Fibroblast of skin of back (primary cell): ENCODE measurements at regions not wholly inside any gene's neighbourhood (a gene's known extent, or its start where the extent isn't known, plus 50 kb on each side); places are given as distances from the start of the nearest gene placed in this dataset.
A peak's percentile ranks its signal among the peaks of the same experiment; 100 is the strongest.

ENCODE experiments used
- DNase-seq: peaks from one replicate; pipeline ENCODE4 v3.0.0-alpha.2; 2013

- DNase-seq: peak; percentile 11
Observed at GRCh38 chr1:38376577-38376976, 330.0 kb upstream of the POU3F1 start.

DNA sequence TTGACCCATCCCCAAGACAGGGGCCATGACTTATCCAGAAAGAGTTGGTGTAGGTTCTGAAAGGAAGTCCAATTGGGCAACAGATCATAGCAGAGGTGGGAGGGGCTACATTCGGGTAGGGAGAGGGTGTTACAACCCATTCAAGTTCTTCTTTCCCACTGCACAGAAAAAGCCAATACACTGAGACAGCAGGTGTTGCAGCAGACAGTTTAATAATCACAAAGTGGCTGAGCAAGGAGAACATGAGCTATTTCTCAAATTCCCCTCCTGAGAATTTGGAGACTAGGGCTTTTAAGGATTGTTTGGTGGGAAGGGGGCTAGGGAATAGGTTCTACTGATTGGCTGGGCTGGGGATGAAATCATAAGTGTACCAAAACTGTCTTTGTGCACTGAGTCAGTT is 328.4 kb upstream of the POU3F1 start:
- no peak for DNase-seq

GRCh38 chr1:38371505-38371844 is 324.9 kb upstream of the POU3F1 start:
- DNase-seq: peak; percentile 9

DNA sequence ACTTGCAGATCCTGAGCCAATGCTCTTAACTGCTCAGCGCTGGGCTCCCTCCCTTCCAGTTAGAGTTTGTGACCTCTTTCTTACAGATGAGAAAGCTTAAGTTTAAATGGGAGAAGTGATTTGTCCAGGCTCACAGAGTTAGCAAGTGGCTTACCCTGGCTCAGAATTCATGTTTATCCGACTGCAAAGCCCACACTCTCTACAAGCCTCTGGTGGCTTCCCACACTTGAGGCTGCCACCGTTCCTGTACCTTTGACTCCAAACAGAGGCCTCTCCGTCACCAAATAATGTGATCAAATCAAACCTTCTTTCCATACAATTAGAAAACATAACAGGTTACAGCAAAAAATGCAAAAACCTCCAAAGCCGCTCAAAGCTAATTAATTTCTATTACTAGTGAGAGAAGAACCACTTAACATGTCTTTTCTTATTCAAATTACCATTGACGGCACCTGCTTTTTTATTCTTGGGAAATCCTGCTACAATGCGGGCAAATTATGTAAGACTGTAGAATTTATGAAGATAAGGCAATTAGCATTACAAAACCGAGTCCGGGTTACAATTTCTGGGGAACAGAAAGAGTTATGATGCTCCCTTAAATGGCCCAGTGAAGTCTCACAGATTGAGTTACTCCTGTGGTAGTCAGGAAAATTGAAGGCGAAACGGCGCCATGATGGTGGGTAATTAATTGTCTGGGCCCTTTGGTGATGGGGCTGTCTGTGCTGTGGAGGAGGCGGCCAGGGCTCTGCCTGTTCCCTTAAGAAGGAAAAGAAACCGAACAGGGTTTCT is 324.3 kb upstream of the POU3F1 start:
- DNase-seq: no peak

- no peak for DNase-seq
Observed at GRCh38 chr1:38365242-38365641, 318.6 kb upstream of the POU3F1 start.

DNA sequence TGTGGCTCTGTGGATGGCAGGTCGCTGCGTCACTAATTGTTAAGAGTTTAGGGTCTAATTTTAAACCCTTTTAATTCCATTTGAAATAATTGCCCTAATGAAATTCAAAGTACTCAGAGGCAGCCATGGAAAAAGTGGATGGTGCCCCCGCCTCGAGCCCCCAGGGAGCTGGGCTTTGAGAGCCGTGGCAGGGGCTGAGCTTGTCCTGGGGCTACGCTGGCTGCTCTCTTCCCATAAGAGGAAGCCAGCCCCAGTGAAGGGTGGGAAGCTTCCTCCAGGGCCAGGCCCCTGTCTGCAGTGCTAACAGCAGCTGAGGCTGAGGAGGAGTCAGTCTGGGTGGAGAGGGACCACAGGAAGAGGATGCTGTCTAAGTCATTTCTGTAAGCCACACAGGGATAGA is 315.0 kb upstream of the POU3F1 start:
- no peak for DNase-seq

DNA sequence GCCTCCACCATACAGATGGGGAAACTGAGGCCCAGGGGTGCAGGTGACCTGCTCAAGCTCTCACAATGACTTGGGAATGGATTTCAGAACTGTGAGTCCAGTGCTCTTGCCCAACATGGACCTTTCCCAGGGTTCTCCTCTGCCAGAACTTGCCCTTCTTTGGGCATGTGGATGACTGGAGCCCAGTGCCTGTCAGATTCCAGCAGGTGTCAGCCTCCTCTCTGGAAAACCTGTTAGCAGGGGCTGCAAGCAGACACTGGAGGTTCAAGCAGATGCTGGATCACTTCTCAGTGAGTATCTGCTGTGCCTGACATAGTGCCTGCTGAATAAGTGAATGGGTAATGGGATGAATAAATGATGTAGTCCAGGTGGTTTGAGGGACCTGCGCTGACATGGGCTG is 314.2 kb upstream of the POU3F1 start:
- DNase-seq: no peak

DNA sequence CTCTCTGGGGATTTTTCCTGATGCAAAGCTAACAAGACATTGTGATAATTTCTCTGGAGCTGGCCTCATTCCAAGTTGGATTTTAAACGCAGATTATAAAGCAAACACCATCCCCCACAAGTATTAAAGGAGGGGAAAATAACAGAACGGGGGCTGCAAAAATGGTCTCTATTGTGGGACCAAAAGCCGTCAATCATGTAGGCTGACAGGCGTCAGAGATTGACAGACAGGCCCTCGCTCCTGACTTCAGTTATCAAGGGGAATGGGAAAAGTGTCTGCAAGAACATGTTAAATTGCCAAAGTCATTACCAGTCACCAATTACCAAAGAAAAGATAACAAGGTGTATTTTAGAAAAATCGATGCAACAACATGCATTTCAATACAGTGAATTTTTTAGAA is 307.4 kb upstream of the POU3F1 start:
- no peak for DNase-seq

GRCh38 chr1:38352869-38353268 is 306.3 kb upstream of the POU3F1 start:
- DNase-seq: no peak

DNA sequence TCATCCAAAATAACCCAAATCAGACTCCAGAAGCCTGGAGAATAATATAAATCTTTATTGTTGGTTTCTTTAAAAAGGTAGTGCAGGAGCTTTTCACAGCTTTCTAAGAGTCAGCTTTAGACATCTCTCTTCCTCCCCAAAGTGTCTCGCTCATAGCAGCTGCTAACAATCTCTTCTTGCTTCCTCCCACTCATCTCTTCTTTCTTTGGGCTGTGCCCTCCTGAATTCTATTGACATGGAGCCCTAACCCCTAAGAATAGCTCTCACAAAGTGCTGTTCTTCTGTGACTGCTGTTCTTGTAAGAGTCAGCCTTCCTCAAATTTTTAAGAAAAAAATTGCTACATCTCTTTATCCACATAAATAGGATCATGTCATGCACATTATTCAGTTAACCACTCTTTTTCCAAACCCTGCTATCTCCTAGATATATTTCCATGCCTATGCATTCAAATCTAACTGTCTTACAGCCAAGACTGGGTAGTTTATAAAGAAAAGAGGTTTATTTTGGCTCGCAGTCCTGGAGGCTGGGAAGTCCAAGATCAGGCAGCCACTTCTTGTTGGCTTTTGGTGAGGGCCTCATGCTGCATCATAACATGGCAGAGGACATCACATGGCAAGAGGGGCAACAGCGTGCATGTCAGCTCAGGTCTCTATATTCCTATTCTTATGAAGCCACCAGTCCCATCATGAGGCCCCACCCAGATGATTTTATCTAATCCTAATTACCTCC is 301.0 kb upstream of the POU3F1 start:
- no peak for DNase-seq

DNA sequence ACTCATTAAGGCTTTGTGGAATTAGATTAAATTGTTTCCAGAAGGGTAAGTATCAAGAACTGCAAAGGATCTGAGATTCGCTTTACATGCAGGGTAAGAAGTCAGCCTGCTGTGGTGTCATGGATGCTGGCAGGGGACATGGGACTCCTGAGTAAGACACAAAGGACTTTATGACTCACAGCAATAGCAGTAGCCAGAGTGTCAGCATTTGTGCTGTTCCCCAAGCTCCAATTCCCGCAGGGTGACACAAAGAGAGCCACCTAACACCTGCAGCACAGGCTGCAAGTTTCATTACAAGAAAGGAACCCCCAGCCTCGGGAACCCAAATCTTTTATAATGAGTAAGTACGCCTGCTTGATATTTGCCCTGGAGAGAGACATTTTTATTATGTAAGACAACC is 298.1 kb upstream of the POU3F1 start:
- peak; percentile 13 for DNase-seq

GRCh38 chr1:38341694-38342093 is 295.1 kb upstream of the POU3F1 start:
- no peak for DNase-seq

- DNase-seq: no peak
Observed at GRCh38 chr1:38340409-38340808, 293.8 kb upstream of the POU3F1 start.

DNA sequence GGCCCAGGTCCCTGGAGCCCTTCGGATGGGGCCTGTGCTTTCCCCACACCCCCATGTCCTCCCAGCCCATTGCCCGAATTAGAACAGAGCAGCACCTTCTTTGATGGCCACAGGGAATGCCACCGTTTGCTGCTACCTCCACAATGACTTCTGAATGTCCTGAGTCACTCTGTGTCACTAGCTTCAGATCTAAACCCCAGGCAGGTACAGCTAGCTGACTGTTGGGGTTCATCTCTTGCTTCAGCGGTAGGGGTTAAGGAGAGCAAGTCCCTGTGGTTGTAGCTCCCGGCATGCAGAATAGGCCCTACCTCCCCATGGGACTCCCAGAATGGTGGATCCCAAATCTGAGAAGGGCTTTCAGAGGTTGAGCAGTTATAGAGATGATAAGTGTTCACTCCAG is 291.1 kb upstream of the POU3F1 start:
- DNase-seq: no peak

DNA sequence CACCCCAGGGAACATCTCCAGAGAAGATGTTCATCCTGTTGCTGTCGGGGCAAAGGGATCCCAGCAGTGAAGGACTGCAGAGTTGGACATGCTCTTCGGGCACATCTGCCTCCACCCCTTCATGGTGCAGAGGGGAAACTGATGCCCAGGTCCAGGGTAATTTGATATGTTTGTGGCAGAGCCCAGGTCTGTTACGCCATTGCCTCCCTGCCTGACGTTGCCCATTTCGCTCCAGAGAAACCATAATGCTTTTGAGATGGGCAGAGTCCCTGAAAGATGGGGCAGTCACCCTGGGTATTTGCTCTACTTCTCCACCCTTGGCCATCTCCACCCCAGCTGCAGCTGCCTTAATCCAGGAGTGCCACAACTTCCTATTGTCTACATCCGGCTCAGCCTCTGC is 290.4 kb upstream of the POU3F1 start:
- DNase-seq: no peak

GRCh38 chr1:38336301-38336923 is 289.8 kb upstream of the POU3F1 start:
- DNase-seq: no peak

DNA sequence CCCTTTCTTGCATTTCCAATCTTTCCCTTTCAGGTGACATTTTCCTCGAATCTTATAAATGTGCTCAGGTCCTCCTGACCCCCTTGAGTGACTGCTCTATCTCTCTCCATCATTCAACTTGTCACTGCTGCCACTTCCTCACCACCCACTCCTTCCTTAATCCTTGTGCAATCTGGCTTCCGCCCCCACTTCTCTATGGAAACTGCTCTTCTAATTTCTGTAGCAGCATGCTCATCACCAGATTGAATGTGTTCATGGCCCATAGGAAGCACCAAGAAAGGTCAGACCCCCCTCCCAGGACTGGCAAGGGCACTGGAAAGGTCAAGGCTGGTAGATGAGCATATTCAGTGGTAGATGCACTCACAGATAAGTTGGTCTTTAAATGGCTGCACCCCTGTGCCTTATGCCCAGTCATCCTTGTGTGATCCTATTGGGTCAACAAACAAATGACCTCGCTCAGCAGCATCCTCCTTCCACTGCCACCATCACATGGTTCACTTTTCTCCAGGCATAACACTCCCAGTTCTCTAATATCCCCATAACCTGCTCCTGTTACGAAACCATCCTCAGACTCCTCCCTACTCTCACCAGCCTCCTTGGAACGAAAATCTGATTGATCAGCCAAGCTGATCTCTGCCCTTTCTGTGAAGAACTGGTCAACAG is 288.5 kb upstream of the POU3F1 start:
- no peak for DNase-seq

- DNase-seq: no peak
Observed at GRCh38 chr1:38332649-38333310, 286.2 kb upstream of the POU3F1 start.

GRCh38 chr1:38331496-38332210 is 285.1 kb upstream of the POU3F1 start:
- DNase-seq: no peak

- DNase-seq: no peak
Observed at GRCh38 chr1:38330799-38331198, 284.2 kb upstream of the POU3F1 start.

- no peak for DNase-seq
Observed at GRCh38 chr1:38329644-38330043, 283.1 kb upstream of the POU3F1 start.
